Esophagus squamous epithelium (tissue), 5 donors: ENCODE measurements at regions not wholly inside any gene's neighbourhood (a gene's known extent, or its start where the extent isn't known, plus 50 kb on each side); places are given as distances from the start of the nearest gene placed in this dataset.

Experiments used
- DNase-seq: peaks from one replicate; lab custom pipeline; 2025; lab: John Stamatoyannopoulos, UW
- H3K27ac ChIP-seq, 4 donors: fragments of 200-600 bp; sonication (generic); one replicate each; pipeline ENCODE4 v1.5.1; 2016 to 2019; ENCODE audit warnings: mild to moderate bottlenecking in 1 of 4
- H3K27me3 ChIP-seq, 4 donors: fragments of 200-600 bp; sonication (generic); 1 replicate in 3 of 4; 2 replicates in 1 of 4; pipeline versions ENCODE4 v1.5.1 to v1.6.0; 2017 to 2021; ENCODE audit warnings: antibody characterized with exemption in 1 of 4
- H3K36me3 ChIP-seq, 3 donors: fragments of 200-600 bp; sonication (generic); one replicate each; pipeline ENCODE4 v1.5.1; 2016 to 2019
- H3K4me1 ChIP-seq, 3 donors: fragments of 200-600 bp; sonication (generic); one replicate each; pipeline ENCODE4 v1.5.1; 2017 to 2019
- H3K4me3 ChIP-seq, 4 donors: fragments of 200-600 bp; sonication (generic); 1 replicate in 3 of 4; 2 replicates in 1 of 4; pipeline ENCODE4 v1.5.1; 2016 to 2019; ENCODE audit warnings: mild to moderate bottlenecking in 2 of 4, moderate library complexity in 1 of 4
- H3K9me3 ChIP-seq, 3 donors: fragments of 200-600 bp; sonication (generic); one replicate each; pipeline ENCODE4 v1.5.1; 2016 to 2019
- CTCF ChIP-seq, 6 experiments: fragments of 450-650 bp in 4 of 6; fragments of 200-600 bp in 2 of 6; sonication (generic) in 2 of 6; IDR thresholded peaks; one replicate each; pipeline ENCODE4 v1.5.1; 2016 to 2019; ENCODE audit warnings: antibody characterized with exemption in 6 of 6, mild to moderate bottlenecking in 4 of 6, moderate library complexity in 4 of 6
- POLR2A ChIP-seq, 4 donors: fragments of 450-650 bp; IDR thresholded peaks; one replicate each; pipeline ENCODE4 v1.6.1; 2017; ENCODE audit warnings: antibody characterized with exemption in 4 of 4, mild to moderate bottlenecking in 4 of 4, moderate library complexity in 3 of 4
- WGBS, 2 donors: methylation state at CpG; one replicate each; pipeline ENCODE4 v1.1.5; 2018; 5-methylcytosine and 5-hydroxymethylcytosine counted together
- intact Hi-C: fragments of 100-400 bp; cut with DNase I; formaldehyde crosslinking; loops from one replicate; pipeline ENCODE4 v1.15.0; 2022
- donor health status: DM: yes; HTN: yes; CAD: no.

DNA sequence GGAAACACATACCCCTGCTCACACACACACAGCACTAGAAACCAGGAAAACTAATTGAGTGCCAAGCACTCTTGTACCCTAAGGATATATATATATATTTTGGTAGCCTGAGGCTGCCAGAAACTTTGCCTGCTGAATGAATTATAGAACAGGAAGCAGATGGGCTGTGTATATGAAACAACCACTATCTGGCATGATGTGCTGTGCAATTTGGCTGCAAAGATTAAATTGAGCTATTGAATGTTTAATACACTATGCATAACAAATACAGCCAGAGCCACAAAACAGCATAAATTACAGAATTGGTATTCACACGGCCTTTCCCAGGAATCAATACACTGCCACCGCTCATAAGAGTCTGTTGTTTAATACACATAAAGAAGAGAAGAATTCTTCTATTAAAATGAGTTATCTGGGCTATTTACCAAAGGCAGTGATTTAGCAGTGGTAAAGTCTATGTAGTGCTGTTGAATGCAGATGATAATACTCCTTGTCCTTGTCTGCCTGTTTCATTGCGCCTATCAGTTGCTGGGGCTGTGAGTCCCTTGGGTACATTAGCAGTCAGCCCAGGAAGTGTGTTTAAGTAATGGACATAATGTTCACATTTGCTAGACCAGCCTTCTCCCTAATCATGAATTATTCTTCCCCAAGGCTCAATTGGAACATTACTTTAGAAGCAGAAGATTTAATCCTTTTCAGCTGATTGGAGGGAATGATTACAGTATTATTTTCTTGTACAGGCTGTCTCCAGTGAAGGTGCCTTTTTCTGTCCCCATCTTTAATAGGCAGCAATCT is 294.3 kb downstream of the TLE1 start:
- Histone ChIP-seq H3K27me3 (no peaks in the 10 kb centered on the region), H3K36me3 (no peaks in the 10 kb centered on the region), H3K4me1 (peaks cover 0 to 24% (median 0%) of the 10 kb centered on the region in 3 donors), H3K4me3 (no peak overlapping the region), H3K27ac (peak overlapping the region in 3 of 4 donors; percentile 27 to 60 (median 31)), H3K9me3 (no peaks in the 10 kb centered on the region)
- WGBS, 2 donors = 69 to 74% methylated on average over 3 of the region's 3 CpGs
- no peak for DNase-seq
- TF ChIP-seq POLR2A (IDR thresholded peaks at IDR 0.05) = no peak
- TF ChIP-seq CTCF (IDR thresholded peaks at IDR 0.05) = no peak
- intact Hi-C loops = no loop called here

DNA sequence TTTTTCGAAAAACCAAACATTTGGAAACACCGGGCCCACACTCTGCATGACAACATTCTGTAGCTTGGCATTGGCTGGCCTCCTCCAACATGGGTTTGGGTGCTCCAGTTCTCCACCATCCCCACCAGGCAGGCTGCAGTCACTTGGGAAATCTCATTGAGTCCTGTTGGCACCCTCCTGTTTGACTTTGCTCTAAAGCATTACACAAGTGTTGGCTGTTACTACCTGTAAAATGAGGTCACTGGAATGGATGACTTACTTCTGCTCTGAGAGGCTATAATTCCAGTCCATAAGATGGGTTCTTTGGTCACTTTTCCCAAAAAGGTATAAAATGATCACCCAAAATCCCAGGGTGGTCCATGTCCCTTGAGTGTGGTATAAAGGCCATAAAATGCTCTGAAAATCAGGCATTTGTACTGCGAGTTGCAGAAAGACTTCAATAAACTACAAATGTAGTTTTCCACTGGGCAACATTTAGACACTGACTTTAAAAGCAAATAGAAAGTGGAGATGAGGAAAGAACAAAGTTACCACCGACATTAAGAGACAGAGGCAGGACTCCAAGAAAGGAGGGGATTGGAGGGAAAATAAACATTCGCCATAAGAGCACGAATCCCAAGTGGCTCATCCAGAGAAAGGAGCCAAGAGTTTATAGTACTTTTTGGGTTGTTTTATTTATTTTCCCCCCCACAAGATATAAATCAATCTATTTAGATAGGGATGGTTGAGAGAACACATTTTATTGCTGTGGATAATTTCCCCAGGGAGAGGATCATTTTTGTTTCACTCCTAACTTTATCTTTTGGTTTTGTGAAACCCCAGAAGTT is 295.1 kb downstream of the TLE1 start:
- Histone ChIP-seq H3K9me3 (no peaks in the 10 kb centered on the region), H3K27ac (peak overlapping the region in 3 of 4 donors; percentile 27 to 79 (median 60)), H3K36me3 (no peaks in the 10 kb centered on the region), H3K27me3 (no peaks in the 10 kb centered on the region), H3K4me3 (no peak overlapping the region), H3K4me1 (peaks cover 0 to 33% (median 0%) of the 10 kb centered on the region in 3 donors)
- WGBS, 2 donors = 70 to 76% methylated on average over 6 of the region's 6 CpGs
- intact Hi-C loops = no loop called here
- DNase-seq = no peak
- no peak for TF ChIP-seq POLR2A (IDR thresholded peaks at IDR 0.05)
- TF ChIP-seq CTCF (IDR thresholded peaks at IDR 0.05) = no peak

DNA sequence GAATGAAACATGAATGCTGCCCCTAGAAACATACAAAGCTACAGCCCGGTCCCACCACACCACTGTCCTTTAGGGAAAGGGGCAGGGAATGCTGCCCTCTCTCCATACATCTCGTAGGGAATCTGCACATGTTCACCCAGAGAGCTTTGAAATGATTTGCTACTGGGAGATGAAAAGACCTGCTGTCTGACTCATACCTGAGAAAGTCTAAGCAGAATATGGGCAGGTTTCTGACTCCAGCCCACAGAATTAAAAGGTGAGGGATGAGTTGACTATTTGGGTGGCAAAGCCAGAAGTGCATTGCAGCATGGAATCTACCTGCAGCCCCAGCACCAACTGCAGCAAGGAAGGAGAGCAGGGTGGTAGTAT is 297.9 kb downstream of the TLE1 start:
- WGBS, 2 donors = 44 to 60% methylated on average over 1 to 2 of the region's 2 CpGs
- intact Hi-C loops = no loop called here
- Histone ChIP-seq H3K27ac (no peak overlapping the region), H3K9me3 (no peaks in the 10 kb centered on the region), H3K4me1 (peaks cover 0 to 39% (median 0%) of the 10 kb centered on the region in 3 donors), H3K4me3 (no peak overlapping the region), H3K27me3 (no peaks in the 10 kb centered on the region), H3K36me3 (no peaks in the 10 kb centered on the region)
- no peak for DNase-seq
- TF ChIP-seq POLR2A (IDR thresholded peaks at IDR 0.05) (no peak), CTCF (IDR thresholded peaks at IDR 0.05) (no peak)

DNA sequence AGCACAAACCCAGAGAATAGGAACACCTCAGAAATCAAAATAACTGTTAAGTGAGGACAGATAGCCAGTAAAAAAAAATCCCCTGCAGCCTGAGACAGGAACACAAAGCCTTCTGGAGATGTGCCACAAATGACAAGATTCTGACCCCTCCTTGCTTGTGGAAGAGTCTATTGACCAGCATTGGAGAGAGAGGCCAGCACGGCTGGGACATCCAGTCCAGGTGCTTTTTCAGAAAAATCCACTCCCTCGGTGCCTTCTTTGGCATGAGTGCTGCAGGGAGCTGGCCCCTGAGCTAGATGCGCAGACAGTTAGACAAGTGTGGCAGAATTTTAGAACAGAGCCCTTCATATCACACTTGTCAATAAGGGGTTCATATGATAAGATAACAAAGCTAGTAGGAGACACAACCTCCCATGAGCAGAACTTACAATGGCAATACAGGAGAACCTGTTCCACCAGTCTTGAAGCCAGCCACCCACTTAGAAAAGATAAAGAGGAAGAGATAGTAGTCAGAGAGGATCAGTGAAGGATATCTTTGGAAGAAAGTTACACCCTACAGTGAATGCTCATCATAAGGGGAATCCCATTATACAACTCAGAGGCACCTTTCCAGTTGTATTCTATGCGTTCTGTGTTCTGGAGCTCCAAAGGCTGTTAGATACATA is 298.4 kb downstream of the TLE1 start:
- Histone ChIP-seq H3K9me3 (no peaks in the 10 kb centered on the region), H3K36me3 (no peaks in the 10 kb centered on the region), H3K27ac (no peak overlapping the region), H3K27me3 (no peaks in the 10 kb centered on the region), H3K4me3 (no peak overlapping the region), H3K4me1 (peaks cover 0 to 39% (median 0%) of the 10 kb centered on the region in 3 donors)
- intact Hi-C loops = no loop called here
- no peak for DNase-seq
- TF ChIP-seq POLR2A (IDR thresholded peaks at IDR 0.05) (no peak), CTCF (IDR thresholded peaks at IDR 0.05) (no peak)
- WGBS, 2 donors = 68 to 73% methylated on average over 3 to 4 of the region's 4 CpGs
